GM18505 (cell line): ENCODE measurements at regions not wholly inside any gene's neighbourhood (a gene's known extent, or its start where the extent isn't known, plus 50 kb on each side); places are given as distances from the start of the nearest gene placed in this dataset.
"Not testable (repeated sequence)": the region's sequence is repeated elsewhere in the genome, so short reads cannot be mapped to it uniquely, and the experiment has no call there.

Source experiments
- ATAC-seq: cut with Tn5 transposase; IDR thresholded peaks from one replicate; pipeline ENCODE4 v1.9.1; 2021; ENCODE audit not compliant: unreplicated experiment
- POLR2A ChIP-seq: IDR thresholded peaks from 4 replicates; pipeline ENCODE4 v1.6.1; 2011; ENCODE audit warnings: borderline replicate concordance; ENCODE audit not compliant: insufficient read depth, insufficient read length; ENCODE audit errors: extremely low read depth

DNA sequence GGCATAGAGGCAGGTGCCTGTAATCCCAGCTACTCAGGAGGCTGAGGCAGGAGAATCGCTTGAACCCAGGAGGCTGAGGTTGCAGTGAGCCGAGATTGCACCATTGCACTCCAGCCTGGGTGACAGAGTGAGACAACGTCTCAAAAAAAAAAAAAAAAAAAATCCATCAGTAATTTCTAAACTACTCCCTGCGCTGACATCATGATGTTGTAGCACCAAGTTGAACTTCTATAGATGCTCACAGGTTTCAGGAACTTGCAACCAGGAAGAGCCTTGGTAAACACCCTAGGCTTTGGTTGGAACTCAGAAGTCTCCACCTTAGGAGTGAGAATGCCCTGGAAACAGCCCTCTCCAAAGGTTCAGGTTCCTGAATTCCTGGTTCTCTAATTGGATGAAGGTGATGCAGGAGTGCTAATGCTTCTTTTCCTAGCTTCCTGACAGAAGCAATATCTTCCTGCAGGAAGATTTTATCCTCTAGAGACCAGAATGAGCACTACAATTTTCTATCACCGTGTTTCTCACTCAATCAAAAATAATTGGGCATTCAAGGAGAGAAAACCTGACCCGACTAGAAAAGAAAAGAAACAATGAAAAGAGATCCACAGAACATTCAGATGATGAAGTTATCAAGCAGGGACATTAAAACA, 469.6 kb downstream of the GADD45G start:
- no peak for ATAC-seq

DNA sequence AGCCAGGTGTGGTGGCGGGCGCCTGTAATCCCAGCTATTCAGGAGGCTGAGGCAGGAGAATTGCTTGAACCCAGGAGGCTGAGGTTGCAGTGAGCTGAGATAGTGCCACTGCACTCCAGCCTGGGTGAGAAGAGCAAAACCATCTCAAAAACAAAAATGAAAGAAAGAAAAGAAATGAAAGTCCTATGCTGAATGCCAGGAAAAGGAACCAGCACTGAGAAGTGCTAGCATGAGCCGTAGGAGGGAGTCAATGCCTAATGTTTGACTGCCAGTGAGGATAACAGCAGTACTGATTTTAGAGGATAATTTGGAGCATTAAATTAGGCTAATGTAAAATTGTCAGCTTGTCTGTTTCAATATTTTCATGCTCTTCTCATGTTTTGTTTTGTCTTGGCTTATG, 472.8 kb downstream of the GADD45G start:
- not testable (repeated sequence) for ATAC-seq

More for the DNA sequence above, 469.6 kb downstream of the GADD45G start:
- TF ChIP-seq POLR2A = no peak

DNA sequence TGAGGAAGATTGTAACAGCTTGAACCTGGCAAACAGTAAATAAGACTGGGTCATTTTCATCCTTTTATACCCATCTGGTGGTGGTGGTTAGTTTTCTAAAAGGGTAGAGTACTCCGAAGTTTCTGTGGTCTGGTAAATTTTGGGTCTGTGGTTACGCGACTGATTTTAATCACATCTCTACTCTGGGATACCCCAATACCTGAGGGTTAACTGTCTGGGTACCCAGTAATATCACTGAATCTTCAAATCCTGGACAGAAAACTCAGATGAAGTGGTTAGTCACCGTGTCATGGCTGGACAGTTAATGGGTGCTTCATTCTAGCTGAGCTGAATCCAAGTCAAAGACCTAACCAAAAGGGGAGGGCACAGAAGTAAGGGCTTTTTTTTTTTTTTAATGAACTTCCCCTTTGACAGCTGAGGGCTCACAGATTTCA, 474.2 kb downstream of the GADD45G start:
- TF ChIP-seq POLR2A = no peak
- no peak for ATAC-seq

DNA sequence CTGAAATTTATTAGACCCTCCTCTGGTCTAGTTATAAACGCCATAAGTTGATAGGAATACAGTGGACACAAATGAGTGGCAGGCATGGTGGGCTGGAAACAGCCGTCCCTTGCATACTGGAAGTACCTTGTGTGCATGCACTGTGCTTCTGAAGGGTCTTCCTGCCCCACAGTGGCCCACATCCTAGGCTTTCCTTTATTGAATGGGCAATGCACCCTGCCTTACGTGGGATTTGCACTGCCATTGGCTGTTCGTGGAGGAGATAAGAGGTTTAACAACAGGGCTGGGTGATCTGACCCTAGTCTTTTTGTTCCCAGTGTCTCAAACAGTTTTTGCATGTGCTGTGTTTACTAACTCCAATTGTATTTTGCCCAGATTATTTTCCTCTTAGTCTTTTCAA, 480.8 kb downstream of the GADD45G start:
- no peak for TF ChIP-seq POLR2A
- ATAC-seq = no peak

DNA sequence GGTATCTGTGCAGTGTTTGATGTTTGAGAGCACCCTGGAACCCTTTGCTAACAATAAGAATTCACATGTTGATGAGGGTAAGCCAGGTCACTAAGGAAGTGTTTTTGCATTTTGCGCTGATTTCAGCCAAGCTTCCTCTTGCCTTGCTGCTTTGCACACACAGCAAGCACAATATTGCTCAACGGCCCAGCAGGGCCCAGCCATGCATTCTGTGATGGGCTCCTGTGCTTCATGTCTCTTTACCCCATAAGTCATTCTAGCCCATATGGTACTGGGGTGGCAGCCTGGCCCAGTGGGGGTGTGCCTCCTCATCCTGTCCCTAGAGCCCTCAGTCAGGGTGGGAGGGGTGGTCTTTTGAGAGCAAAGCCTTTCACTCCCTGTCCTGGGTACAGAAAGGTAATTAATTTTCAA, 481.3 kb downstream of the GADD45G start:
- no peak for ATAC-seq
- no peak for TF ChIP-seq POLR2A

DNA sequence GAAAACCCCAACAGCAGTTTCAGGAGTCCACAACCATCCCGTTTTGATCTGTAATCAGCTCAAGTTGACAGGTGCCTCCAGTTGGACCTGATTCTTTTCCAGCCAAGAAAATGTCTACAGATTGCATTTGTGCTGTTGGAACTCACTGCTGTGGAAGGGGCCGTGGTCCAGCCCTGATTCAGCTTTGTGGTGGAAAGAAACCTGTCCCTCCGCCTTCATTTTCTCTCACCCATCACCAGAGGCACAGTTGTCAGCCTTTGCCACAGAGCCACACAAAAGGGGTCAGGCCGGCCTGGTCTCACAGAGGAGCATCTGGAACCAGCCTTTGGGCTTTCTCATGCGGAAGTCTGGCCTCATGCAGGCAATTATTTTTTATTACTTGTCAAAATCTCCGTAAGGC, 483.6 kb downstream of the GADD45G start:
- TF ChIP-seq POLR2A = no peak

DNA sequence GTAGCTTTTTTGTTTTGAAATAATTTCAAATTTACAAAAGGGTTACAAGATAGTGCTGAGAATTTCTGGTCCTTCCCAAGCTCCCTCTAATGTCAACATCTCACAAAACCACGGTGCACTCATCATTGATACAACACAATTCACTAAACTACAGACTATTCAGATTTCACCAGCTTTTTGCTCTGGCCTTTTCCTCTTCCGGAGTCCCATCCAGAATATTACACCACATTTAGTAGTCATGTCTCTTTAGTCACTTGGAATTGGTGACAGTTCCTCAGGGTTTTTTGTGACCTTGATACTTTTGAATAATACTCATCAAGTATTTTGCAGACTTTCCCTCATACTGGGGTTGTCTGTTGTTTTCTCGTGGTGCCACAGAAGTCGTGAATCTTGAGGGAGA, 484.0 kb downstream of the GADD45G start:
- no peak for TF ChIP-seq POLR2A
- ATAC-seq = no peak

More for the DNA sequence above, 483.6 kb downstream of the GADD45G start:
- no peak for ATAC-seq

DNA sequence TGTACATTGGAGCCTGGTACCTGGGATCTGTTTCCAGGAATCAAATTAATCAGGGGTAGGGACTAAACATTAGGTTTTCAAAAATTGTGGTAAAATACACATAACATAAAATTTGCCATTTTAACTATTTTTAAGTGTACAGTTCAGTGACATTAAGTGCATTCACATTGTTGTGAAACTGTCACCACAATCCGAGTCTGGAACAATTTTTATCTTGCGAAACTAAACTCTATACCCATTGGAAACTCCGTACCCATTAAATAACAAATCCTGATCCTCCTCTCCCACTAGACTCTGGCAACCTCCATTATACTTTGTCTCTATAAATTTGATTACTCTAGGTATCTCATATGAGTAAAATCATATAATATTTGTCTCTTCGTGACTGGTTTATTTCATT, 486.2 kb downstream of the GADD45G start:
- TF ChIP-seq POLR2A = no peak
- no peak for ATAC-seq

DNA sequence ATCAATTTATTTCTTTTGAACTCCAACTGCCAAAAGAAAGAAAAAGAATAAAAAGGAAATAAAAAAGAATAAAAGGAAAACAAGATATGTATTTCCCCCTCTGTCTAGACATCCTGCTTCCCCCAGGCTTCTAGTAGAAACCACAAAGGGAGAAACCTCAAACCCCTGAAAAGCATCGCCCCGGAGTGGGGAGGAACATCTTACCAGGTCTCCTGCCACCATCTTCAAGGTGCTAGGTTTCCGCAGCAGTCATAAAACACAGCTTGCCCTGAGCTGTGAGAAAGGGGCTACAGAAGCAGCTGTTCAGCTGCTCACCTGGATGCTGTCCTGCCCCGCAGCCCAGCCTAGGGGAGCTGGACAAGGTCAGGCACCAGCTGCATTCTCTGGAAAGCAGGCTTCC, 487.7 kb downstream of the GADD45G start:
- no peak for TF ChIP-seq POLR2A
- no peak for ATAC-seq

DNA sequence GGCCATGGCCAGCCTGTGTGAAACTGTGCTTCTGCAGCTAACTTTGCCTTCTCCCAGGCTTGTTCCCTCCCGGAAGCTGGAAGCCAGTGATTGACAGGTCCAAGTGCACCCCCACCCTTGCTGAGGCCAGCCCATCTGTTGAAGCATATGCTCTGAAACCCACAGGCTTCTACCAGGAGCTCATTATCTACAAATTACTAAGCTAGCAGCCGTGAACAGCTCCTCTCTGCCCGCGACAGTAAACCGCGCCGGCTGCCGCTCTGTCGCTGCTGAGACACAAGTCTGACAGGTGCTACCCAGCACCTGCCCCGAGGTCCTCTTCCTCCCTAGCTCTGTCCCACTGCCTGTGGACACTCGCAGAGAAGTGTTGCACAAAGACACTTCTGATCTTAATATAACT, 490.9 kb downstream of the GADD45G start:
- TF ChIP-seq POLR2A = no peak
- ATAC-seq = no peak

DNA sequence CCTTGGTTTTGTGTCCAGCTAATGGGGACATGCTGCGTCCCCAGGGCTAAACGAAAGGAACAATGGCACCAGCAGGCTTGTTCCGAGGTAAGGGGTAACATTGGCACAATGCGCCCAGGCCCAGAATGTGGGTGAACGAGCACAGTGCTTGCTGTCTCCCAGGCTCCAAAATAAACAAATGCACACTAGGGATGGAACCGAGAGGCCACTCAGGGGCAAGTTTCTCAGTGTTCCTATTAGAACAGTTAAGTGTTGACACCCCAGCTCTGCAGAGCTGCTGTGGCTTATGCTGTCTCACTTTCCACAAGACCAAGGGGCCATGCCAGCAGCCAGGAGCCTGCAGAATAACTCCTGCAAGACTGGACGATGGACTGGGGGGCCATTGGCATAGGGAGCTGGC, 492.4 kb downstream of the GADD45G start:
- no peak for TF ChIP-seq POLR2A
- ATAC-seq = no peak

DNA sequence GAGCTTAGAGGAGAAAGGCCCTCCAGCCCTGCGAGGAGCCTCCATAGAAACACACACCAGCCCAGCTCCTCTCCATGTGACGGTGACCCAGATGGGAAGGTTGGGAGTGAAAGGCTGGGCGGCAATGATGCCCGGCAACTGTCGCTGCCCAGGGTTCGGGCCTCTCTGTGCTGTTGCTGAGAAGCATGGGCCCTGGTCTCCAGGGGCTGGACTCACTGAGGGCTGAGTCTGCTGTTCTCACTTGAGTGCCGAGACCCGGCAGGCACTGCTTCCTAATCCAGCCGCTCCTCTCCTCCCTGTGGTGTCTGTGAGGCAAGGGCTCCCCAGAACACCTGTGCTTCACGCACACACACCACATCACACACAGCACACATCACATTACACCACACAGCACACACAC, 493.6 kb downstream of the GADD45G start:
- no peak for TF ChIP-seq POLR2A
- no peak for ATAC-seq

DNA sequence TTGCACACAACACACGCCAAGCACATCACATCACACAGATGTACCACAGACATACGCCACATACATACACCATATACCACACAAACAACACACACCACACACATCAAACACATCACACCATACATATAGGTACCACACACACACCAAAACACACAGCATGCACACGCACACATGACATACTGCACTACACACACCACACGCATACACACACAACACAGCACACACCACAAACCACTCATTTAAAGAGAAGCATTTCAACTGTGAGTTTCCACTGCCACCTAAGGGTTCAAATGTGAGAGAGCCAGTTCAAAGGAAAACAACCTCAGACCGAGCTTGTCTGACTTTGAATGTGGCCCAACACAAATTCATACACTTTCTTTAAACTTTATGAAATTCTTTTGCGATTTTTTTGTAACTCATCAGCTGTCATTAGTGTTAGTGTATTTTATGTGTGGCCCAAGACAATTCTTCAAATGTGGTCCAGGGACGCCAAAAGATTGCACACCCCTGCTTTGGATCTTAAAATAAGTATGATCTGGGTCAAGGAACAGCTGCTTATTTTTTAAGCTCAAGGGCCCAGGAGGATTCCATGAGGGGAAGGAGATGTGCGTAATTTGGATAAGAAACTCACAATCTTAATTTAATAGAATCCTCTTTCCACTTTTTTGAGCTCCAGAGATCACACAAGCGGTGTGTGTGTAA, 494.6 kb downstream of the GADD45G start:
- TF ChIP-seq POLR2A = no peak
- no peak for ATAC-seq

DNA sequence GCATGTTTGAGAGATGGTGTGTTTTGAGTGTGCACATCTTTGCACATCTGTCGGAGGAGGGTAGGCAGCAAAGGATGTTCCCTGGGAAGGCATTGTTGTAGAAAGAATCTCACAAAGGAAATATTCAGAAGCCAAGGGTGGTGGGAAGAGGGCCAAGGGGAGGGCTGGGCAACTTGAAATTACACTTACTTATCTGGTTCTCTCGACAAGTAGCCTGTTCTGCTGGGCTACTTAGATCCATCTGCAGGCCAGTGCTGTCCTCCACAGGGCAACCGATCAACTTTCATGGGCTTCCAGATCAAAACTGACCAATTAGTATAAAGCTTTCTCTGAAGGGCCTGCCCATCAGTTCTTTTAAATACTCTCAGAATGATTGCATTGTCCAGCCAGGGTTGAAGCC, 495.2 kb downstream of the GADD45G start:
- TF ChIP-seq POLR2A = no peak

More for the DNA sequence above, 495.2 kb downstream of the GADD45G start:
- no peak for ATAC-seq
